GM21576 (cell line): ENCODE measurements at regions not wholly inside any gene's neighbourhood (a gene's known extent, or its start where the extent isn't known, plus 50 kb on each side); places are given as distances from the start of the nearest gene placed in this dataset.
"Not testable (repeated sequence)": the region's sequence is repeated elsewhere in the genome, so short reads cannot be mapped to it uniquely, and the experiment has no call there.

Experiments
- ATAC-seq: cut with Tn5 transposase; IDR thresholded peaks from one replicate; pipeline ENCODE4 v1.9.1; 2021; ENCODE audit warnings: mild to moderate bottlenecking, moderate library complexity; ENCODE audit not compliant: unreplicated experiment

DNA sequence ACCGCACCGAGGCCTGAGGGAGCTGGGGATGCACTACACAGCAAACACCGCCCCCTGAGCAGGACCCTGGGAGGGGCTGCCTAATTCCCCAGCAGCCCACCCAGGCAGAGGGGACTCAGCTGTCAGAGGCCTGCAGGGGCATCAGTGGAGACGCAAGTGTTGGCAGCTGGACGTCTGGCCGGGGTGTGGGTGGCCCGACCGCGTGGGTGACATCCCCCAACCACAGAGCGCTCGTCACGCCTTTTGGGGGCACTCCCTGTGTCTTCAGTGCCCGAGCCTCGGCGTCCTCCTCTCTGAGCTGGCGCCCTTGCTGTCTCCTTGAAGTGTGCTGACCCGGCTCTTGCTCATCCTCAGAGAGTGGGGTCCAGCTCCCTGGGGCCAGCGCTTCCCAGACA is 150.2 kb downstream of the BRD1 start:
- ATAC-seq = no peak

DNA sequence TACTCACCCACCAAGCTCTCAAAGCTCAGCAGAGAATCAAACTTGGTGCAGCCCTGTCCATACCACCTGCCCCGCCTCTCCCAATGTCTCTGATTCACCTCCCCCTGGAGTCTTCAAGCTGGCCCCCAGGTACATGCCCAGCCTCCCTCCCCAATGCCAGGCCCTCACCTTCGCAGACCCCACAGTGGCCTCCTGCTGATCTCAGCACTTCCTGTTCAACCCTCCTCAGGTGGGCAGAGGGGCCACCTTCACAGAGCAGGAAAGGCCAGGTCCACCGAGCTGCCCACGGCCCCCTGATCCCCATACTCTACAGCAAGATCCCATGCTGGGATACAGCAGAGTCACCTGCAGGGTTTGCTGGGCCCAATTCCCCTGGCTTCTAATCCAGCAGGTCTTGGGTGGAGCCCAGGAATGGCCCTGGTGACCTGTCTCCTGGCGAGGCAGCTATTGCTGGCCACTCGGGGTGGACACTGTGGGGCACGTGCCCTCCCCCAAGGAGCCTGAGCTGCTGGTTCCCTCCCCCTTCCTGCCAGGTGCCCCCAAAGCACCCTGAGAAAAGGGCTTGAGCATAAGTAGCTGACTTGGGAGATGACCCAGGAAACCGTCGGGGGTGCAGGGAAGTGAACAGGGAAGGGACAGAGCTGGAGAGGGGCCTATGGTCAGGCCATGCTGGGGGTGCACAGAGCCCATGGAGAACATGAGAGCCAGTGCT is 150.7 kb downstream of the BRD1 start:
- ATAC-seq = no peak

DNA sequence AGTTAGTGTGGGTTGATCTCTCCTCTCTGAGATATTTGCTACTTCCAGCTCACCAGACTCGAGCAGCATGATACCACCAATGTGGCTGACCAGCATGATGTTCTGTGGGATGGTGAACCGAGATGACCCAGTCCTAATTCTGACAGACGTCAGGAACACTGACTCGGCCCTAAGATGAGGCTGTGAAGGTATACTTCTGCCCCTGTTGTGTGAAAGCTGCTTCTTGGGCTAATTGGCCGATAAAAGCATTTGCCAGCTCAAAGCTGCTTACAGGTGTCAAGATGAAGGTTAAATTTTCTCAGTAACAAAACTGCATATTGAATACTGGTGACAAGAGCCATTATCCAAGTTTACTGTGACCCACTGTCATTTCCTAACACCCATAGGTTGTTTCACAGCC is 151.4 kb downstream of the BRD1 start:
- ATAC-seq = no peak

DNA sequence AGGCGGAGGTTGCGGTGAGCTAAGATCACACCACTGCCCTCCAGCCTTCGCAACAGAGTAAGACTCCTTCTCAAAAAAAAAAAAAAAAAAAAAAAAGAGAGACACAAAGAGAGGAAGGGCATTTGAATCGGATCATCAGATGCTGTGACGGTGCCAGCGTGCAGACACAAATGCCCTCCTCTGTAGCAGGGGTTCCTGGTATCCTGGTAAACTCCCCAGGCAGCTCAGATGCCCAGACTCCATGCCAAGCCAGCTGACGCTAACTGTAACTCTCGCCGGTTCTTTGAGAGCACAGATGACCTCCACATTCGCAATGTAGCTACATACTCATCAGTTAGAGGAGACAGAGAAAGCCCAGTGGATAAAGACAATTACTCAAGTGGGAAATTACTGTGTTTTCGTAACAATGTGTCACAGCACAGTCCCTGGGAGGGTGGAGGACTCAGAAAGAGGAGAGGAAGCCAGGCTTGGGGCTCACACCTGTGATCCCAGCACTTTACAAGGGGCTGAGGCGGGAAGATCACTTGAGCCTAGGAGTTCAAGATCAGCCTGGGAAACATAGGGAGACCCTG is 153.1 kb downstream of the BRD1 start:
- ATAC-seq = no peak

DNA sequence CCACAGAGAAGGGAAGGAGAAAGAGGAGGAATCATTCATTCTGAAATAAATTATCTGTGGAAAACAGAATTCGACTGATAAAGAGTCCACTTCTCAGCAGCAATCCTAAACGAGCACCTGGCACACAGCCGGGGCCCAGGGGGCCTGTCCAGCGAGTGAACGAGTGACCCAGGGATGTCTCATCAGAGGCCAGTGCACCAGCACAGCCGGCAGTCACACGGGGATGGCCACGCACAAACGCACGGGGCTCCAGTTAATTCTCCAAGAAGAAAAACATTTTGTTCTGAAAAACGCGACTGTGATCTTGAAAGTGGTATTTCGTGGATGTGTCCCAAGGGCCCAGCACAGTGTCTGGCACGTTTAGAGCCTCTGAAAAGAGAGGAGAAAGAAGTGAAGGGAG is 154.6 kb downstream of the BRD1 start:
- ATAC-seq = no peak

DNA sequence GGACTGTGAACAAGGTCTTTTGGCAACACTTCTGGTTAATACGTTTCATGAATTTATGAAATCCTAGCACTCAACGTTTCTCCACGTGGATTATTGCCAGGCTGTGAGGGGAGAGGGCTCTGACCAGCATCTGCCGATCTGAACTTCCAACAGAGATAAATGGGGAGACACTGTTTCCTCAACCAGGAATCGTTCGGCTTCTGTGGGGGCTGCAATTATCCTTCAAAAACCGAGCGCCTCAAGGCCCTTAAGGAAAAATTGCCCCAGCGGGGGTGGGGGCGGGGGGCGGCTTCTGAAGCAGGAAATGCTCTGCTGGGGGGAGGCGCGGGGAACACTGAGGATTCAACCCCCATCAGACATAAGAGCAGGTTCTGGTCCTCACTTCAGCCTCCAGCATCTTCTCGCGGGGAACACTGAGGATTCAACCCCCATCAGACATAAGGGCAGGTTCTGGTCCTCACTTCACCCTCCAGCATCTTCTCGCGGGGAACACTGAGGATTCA is 155.6 kb downstream of the BRD1 start:
- no peak for ATAC-seq

DNA sequence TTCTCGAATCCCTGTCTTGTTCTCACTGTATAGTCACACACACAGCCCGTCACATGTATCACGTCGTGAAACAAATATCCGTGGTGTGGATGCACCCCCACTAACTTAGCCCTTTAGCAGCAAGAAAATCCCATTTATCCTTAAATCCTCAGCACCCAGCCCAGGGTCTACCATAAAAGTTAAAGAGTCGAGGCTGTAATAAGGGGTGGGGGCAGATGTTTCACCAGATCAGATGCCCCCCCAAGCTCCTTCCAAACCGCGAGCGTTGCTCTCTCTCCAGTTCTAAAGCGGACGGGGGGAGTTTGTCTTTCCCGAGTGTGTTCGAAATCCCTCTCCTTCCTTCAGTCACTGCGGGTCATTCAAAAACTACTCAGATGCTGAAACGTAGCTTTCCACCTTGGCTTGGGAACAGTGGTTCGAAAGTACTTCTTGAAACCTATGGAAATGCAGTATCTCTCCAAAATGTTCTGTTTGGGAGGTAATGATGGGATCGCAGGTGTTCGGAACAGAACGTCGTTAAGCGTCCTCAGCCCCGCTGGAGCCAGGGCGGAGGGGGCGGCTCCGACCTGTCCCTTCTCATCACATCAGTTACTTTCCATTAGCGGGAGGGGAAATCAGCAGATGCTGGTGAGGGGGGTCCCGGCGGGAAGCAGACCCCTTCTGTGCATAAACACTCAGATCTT is 156.2 kb downstream of the BRD1 start:
- ATAC-seq = no peak

DNA sequence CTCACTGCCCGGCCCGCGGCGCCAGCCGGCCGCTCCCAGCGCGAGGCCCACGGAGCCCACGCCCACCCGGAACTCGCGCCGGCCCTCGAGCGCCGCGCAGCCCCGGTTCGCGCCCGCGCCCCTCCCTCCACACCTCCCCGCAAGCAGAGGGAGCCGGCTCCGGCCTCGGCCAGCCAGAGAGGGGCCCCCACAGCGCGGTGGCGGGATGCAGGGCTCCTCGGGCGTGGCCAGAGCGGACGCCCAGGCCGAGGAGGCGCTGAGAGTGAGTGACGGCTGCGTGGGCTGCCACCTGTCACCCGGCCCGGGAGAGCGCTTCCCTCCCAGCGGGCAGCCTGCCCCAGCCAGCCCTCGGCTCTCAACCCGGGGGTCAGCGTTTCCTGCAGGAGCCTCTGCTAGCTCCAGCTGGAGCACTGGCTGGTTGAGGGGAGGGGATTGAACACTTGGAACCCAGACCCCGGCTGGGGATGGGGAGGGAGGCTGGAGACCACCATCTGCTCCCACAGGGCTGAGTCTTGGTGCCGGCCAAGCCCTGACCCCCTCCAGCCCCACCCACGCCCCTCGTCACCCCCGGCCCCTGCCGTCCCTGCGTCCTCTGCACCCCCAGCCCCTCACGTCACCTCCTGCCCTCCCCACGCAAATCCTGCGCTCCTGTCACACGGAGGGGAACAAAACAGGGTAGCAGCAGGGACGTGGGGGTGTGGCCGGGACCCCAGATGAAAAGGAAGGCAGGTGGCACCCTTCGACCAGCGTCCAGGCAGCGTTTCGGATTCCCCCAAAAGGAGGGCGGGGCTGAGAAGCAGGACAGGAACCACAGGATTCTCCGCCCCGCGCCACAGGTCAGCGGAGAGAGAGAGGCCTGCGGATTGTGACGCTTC is 157.0 kb downstream of the BRD1 start:
- no peak for ATAC-seq

DNA sequence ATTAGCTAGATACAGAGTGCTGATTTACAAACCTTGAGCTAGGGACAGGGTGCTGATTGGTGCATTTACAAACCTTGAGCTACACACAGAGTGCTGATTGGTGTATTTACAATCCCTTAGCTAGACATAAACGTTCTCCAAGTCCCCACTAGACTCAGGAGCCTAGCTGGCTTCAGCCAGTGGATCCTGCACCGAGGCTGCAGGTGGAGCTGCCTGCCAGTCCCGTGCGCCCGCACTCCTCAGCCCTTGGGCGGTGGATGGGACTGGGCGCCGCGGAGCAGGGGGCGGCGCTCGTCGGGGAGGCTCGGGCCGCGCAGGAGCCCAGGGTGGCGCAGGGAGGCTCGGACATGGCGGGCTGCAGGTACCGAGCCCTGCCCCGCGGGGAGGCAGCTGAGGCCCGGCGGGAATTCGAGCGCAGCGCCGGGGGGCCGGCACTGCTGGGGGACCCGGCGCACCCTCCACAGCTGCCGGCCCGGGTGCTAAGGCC is 157.7 kb downstream of the BRD1 start:
- ATAC-seq = not testable (repeated sequence)

DNA sequence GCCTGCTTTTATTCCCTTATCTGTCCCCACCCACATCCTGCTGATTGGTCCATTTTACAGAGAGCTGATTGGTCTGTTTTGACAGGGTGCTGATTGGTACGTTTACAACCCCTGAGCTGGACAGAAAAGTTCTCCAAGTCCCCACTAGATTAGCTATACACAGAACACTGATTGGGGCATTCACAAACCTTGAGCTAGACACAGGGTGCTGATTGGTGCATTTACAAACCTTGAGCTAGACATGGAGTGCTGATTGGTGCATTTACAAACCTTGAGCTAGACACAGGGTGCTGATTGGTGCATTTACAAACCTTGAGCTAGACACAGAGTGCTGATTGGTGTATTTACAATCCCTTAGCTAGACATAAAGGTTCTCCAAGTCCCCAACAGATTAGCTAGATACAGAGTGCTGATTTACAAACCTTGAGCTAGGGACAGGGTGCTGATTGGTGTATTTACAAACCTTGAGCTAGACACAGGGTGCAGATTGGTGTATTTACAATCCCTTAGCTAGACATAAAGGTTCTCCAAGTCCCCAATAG is 158.2 kb downstream of the BRD1 start:
- not testable (repeated sequence) for ATAC-seq

DNA sequence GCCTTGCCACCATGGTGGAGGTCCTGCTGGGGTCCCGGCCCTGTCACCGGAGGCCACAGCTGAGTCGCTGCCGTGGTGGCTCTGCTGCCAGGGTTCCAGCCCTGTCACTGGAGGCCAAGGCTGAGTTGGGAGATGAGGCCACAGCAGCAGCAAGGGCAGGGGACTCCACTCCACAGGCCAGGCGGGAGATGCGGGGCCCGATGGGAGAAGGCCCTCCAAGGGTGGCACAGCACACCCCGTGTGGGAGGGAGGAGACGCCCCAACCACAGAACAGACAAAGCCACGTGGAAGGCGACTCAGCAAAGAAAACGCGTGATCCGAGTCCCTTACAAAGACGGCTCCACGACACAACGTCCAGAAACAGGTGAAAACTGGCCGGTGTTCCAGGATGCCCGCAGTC is 159.3 kb downstream of the BRD1 start:
- ATAC-seq = no peak

DNA sequence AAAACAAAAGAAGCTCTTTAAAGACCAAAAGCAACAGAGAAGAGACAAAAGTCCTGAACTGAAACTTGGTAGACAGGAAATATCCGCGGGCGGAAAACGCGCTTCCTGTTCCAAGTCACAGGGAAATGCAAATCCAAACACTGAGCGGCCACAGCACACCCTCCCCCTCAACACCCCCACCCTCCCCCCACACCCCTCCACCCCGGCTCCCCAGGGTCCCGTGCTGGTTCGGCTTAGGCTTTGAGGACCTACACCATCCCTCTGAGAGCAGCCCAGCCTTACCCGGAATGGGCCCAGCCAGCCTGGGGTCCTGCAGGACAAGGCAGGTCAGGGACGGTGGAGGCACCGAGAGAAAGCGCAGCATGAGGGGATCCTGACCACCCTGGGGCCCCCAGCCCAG is 160.4 kb downstream of the BRD1 start:
- no peak for ATAC-seq

DNA sequence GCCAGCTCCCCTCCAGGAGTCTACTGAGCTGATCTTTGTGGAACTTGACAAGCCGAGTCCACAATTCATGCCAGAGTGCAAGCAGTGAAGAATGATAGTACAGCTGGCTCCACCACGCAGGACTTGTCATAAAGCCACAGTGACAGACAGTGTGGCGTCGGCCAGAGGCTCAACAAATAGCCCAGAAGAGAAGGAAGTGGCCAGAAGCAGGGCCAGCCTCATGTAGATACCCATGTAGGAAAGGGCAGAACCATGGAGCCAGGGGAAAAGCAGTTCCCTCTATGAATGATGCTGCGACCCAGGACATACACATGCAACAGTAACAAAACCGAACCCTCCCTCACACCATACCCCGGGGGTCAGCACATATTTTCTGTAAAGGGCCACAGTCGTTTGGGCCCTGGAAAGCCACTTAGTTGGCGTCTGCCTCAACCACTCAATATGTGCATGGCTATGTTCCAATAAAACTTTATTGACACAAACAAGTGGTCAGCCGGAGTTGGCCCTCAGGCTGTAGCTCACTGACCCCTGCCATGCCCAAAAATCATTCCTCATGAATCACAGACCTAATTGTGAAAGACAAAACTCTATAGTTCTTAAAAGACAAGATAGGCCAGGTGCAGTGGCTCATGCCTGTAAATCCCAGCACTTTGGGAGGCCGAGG is 161.4 kb downstream of the BRD1 start:
- ATAC-seq = no peak

DNA sequence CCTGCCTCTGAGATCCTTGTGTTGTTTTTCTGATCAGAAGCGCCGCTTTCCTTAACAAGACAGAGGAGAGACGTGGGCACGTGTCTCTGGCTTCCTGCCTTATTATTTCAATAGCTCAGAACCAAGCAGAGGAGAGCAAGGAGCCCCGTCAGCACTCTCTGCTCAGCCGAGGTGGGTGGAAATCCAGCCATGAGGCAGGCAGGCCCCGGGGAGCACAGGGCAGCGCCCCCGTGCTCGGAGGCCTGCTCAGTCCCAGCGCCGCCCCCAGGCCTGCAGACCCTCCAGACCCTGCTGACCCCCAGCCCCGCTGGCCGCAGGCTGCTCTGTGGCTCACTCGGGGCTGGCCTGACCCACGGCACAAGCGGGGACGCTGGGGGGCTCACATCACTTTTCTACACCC is 162.8 kb downstream of the BRD1 start:
- no peak for ATAC-seq

DNA sequence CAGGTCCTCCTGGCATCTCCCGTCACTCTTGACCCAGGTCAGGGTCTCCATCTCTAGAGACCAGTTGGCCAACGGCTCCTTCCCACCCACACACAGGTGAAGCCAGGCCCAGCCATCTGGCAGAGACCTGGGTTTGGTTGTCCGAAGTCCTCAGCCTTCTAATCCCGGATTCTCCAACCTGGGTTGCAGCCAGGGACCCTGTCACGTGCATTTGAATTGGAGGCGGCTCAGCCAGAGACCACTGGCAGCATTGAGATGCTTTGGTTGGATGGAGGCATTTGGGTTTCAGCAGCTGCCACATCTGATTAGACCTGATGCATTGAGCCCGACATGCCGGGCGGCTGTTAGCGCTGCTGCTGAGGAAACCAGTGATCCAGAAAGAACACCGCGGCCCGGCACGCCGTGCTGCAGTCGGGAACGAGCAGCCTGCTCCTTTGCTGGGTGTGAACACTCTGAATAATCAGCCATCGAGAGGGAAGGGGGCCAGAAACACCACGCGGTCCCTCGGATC is 163.2 kb downstream of the BRD1 start:
- ATAC-seq = no peak

DNA sequence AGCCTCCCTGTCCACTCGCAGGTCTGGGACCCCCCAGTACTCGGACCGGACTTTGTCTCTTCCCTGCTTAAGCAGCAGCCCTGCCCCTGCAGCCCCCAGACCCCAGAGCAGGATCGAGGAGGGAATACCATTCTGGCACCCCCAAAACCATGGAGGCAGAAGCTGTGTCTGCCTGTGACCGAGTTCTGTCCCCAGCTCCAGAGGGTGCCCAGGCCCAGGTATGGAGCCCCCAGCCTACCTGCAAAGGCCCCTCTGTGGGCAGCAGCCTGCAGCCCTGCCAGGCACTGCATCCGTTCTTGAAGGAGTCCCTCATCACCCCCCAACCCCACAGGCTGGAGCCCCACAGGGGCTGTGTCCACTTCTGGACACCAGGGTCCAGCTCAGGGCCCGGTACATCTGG is 163.8 kb downstream of the BRD1 start:
- ATAC-seq = no peak

DNA sequence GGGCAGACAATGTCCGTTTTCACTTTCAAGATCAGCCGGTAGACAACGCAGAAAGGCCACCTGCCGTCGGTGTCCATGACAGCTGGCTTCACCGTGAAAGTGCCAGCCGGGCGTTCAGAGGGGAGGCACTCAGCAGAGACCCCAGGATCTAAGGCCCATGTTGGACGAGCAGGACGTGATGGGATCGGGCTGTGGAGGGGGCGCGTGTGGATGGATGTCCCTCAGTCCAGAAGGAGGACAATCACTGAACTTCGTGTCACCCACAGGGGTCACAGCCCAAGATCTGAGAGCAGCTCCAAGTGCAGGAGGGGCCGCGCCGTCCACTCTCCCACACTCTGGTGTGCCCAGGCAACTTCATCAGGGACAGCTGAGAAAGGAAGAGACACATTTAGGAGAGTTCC is 164.4 kb downstream of the BRD1 start:
- ATAC-seq = no peak

DNA sequence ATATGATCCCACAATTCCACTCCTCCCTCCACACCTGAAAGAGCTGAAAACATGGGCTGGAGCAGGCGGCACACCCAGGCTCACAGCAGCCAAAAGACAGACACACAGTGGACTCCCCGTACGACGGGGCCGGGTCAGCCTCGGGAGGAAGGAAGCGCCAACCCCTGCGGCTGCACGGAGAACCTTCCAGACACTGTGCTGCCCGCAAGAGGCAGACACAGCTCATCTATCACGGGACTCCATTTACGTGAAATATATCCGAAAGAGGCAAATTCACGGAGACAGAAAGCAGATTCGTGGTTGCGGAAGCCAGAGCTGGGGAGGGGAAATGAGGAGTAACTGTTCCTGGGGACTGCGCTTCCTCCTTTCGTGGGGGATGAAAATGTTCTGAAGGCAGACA is 165.0 kb downstream of the BRD1 start:
- ATAC-seq = no peak

DNA sequence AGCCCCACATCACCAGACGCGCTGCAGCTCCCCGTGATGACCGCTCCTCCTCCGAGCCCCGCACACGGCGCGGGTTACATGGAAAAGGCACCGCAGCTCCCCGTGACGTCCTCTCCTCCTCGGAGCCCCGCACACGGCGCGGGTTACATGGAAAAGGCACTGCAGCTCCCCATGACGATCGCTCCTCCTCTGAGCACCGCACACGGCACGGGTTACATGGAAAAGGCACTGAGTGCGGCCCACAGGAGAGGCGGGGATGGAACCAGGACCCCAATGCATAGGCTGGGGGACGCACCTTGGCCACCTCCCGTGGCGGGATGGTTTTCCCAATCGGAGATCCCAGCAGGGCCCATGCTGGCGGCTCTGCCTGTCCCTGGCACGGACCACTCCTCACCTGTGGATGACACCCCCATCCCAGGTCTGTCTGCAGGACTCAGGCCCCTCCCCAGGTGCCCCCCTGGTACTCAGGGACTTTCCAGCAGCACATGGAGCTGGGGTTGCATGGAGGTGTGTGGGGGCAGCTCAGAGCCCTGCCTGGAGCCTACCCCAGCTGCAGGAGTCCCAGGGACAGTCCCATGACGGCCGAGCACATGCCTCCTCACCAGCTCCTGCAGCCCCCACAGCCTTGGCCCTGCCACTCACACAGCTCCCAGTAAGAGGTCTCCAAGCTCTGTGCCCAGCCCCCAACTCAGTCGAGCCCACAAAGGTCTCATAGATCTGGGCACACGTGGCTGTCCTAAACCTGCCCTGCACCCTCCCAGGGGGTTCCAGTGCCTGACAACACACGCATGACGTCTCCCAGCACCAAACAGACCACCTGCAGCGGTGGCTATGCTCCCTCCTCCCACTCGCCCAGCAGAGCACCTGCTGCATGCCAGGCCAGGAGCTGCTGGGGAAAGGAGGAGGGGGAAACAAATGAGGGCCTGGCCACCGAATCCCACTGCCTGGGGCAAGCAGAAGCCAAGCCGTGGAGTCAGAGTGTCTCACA is 166.6 kb downstream of the BRD1 start:
- no peak for ATAC-seq
